ENCODE measurements at regions not wholly inside any gene's neighbourhood (a gene's known extent, or its start where the extent isn't known, plus 50 kb on each side); places are given as distances from the start of the nearest gene placed in this dataset.

- no peak for DNase-seq
Measured at GRCh38 chr18:78207942-78208341, 771.7 kb upstream of the SALL3 start.

DNA sequence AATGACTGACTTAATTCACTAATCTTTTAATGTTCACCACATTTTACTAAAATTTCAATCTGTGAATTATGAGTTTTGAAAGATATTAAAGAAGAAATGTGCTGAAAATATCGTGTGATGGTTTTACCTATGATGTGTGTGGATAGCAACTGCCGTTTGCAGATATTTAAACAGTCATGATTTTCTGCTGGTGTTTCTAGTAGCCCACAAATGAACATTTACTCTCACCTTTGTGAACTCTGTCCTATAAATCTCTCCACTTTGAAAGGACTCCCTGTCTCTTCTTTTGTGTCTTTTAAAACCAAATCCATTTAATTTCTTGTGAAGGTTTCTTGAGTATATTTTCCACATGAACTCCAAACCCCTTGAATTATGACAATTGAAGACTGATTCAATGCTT lies 771.2 kb upstream of the SALL3 start:
- no peak for DNase-seq

GRCh38 chr18:78213361-78213994 lies 766.1 kb upstream of the SALL3 start:
- DNase-seq, result no peak

DNA sequence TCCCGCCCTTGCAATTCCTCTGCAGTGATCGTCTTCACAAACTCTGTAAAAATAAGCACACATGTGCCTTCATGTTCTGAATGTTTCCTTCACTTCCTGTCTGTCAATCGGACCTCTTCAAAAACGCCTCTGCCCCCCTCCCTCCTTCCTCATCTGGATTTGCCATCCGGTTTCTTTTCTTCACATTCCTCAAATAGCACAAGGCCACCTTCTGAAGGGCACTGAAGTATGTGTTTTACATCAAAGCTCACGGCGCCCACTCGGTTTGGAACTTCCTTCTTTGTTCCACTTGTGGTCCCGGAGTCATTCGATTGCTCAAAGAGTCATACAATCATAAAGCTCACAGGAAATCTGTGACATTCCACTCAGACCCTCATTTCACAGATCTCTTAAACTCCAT lies 758.1 kb upstream of the SALL3 start:
- no peak for DNase-seq

- no peak for DNase-seq
Measured at GRCh38 chr18:78228974-78229373, 750.6 kb upstream of the SALL3 start.

DNA sequence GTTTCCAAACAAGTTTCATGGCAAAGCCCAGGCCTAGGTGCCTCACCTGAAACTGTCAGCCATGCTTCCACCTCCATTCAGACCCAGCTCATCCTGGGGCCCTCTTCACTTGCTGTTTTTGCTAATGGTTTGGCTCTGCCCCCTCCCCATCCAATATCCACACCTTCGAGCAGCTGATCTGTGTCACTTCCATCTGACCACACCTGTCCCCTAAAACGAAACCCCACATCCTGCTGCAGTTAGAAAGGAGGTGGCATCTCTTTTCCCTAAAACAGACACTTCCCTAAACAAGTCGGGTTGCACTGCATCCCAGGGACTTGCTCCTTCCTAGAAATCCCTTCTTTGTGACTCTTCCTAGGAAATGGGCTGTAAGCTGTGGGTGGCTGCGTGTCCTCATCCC lies 748.7 kb upstream of the SALL3 start:
- no peak for DNase-seq

DNA sequence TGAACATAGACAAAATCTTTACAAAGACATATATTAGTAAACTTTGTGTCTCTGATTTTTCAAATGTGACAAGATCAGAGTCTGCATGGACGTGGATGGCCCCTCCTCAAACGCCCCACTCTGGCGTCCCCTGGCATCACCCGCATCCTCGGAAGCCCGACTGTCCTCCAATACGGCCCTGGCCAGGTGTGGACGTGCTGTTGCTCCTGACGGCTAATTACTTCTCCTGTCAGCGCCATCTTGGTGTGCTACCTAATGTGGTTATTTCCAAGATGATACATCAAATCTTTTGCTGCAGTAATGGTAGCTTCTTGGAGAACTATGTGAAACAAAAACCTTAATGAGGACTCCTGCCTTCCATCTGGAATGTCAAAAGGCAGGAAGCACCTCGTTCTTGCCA lies 747.4 kb upstream of the SALL3 start:
- DNase-seq, result no peak

DNA sequence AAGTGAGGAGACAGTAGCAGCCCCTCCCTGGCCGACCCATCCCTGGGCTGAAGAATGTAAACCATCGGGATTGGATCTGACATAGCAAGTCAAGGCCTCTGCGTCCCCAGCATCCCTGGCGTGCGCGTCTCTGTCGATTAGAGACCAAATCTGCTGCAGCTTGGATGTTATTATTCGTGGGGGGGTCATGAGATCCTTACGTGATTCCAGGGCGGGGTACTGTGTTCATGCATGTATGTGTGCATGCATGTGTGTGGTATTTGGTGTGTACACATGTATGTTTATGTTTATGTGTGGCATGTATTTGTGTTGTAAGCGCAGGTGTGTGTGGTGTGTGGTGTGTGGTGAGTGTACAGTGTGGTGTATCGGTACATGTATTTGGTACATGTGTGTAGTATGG lies 741.8 kb upstream of the SALL3 start:
- no peak for DNase-seq

GRCh38 chr18:78238404-78239089 lies 741.1 kb upstream of the SALL3 start:
- no peak for DNase-seq

GRCh38 chr18:78239090-78239457 lies 740.5 kb upstream of the SALL3 start:
- DNase-seq, result no peak

- no peak for DNase-seq
Measured at GRCh38 chr18:78240101-78240500, 739.5 kb upstream of the SALL3 start.

DNA sequence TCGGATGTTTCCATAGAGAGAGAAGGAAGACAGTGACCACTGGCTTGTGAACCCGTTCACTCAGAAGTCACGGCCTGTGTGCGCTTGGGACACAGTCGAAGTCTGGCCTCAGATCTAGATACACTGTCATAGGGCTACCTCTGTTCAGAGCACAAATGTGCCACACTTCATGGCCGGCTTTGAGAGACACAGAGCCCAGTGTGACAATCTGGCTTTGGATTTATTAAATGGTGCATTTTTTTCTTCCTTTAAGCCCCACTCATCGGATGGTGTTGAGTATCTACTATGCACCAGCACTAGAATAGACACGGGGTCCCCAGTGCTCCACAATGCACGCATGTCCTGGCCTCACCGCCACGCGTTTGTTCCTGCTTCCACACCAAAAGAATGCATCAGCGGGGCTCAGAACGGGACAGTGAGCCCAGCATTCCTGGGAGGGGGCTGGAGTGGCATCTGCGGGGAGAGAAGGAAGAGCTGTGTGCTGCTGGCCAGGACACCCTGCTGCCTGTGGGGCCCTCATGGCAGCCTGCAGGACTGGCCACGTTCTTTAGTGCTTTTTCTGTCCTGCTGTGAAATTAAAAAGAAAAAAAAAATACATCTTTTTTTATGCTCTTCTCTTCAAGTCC lies 738.9 kb upstream of the SALL3 start:
- no peak for DNase-seq

DNA sequence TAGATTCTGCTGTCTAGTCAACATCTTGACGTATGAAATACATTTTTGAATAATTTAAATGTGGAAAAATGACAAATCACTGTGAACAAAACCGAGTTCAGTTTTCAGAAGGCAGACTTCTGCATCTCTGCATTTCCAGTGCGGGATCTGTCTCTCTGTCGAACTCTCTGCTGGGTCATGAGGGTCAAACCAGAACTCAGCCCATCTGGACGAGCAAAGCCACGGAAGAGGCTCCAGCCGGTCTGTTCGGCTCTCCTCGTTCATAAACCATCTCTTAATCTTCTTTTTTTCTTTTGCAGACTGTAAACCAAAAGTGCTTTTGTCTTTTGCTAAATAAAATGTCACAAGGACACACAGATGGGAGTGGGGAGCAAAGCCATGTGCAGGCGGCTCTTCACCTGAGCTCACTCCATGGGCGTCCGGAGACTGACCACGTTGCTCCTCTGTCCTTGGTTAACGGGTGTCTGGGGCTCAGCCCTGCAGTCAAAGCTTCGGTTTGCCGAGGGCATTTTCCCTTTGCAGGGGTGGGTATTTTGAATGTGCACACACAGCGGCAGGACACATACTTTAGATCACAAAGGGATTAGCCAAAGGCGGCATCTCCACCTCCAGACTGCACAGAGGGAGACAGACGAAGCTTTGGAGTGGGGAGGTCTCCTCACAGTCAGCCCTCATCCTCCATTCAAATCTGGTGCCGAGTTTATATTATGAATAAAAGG lies 737.9 kb upstream of the SALL3 start:
- no peak for DNase-seq

- no peak for DNase-seq
Measured at GRCh38 chr18:78242254-78242643, 737.4 kb upstream of the SALL3 start.

- DNase-seq, result peak; percentile 72
Measured at GRCh38 chr18:78242806-78243205, 736.8 kb upstream of the SALL3 start.

GRCh38 chr18:78244779-78245178 lies 734.8 kb upstream of the SALL3 start:
- DNase-seq, result no peak

DNA sequence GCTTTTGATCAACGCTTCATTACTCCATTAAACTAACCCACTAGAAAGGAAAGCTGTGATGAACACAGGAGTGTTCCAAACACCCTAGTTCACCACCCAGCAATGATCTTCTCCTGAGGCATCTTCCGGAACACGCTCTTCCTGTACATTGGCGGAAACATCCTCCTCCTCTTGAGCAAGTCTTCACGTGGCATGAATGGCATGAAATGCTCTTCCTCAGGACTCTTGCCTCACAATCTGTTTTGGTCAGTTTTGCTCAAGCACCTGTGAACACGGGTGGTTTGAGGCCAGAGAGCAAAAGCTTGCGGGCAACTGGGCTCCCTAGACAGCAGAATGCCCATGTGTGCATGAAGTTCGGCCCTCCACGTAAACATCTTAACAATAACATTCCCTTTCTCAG lies 734.2 kb upstream of the SALL3 start:
- no peak for DNase-seq

DNA sequence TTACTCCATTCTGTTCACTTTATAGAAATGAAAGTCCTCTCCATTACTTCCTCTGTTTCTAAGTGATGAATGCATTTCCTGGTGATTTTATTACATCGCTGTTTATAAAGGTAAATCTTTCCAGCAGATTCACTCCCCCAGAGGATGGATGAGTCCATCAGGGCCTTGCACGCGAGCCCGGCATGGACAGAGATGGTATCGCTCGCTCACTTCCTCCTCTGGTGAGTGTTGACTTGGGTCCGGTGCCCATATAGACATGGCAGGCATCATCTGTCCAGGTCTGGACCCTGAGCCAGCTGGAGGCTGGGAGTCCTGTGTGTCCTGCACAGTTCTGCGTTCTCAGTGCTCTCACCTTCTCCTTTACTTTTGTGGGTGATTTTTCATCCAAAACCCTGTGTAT lies 733.6 kb upstream of the SALL3 start:
- DNase-seq, result peak; percentile 47

DNA sequence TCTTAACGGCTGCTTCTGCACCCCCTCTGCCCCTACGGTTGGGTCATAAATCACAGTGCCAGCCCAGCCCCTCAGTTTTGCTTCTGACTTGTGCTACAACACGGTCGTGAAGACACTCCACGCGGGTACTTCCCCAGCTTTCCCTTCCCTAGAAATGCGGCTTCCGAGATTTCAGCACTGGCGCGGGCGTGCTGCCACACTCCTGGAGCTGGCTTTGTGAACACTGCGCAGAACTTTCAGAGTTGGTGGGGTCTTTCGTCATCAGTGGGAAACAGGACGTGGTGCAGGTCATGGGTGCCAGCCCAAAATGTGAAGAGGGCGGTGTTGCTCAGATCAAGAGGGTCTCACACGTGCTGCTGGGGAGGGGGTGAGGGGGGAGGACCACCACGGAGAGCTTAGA lies 733.0 kb upstream of the SALL3 start:
- no peak for DNase-seq

DNA sequence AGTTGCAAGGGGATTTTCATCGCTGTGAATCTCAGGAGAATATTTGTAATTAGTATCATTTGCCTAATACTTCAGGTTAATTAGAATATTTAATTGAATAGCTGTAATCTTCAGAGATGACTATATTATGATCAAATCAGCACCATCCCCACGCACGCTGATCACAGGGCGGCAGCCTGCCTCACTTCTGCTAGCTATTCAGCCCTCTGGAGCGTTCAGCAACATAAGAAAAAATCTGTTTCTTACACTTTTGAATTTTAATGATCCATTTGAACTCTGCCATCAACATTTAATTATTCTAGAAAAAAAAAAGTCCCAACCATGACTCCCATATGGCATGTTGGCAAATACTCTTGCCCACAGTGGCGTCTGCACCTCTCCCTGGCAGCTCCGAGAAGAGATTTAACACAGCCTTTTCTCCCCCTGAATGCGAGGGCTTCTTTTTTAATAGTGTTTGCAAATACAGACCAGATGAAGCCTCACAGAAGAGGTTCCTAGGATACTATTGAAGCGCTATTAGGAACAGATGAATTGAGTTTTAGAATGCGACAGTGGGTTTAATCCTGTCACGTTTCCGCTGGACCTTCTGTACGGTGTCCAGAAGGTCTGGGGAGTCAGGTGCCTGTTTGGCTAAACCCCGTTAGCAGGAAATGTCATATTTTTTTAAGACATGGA lies 731.9 kb upstream of the SALL3 start:
- no peak for DNase-seq

DNA sequence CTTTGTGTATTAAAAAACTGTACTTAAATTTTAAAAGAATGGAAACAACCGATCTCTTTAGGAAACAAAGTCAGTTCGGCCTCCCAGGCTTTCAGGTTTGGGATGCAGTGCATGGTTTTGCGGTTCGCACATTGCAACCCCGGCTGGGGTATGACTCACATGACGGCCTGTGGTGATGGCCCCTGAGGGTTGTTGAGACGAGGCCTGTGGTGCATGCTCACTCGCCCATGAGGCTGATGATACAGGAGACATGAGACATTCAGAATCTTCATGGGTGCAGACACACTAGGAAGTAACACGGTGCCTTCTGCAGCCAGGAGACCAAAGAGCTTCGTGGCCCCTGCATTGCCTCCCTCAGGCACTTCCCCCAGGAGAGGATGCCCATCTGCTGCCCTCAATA lies 724.6 kb upstream of the SALL3 start:
- DNase-seq, result no peak

DNA sequence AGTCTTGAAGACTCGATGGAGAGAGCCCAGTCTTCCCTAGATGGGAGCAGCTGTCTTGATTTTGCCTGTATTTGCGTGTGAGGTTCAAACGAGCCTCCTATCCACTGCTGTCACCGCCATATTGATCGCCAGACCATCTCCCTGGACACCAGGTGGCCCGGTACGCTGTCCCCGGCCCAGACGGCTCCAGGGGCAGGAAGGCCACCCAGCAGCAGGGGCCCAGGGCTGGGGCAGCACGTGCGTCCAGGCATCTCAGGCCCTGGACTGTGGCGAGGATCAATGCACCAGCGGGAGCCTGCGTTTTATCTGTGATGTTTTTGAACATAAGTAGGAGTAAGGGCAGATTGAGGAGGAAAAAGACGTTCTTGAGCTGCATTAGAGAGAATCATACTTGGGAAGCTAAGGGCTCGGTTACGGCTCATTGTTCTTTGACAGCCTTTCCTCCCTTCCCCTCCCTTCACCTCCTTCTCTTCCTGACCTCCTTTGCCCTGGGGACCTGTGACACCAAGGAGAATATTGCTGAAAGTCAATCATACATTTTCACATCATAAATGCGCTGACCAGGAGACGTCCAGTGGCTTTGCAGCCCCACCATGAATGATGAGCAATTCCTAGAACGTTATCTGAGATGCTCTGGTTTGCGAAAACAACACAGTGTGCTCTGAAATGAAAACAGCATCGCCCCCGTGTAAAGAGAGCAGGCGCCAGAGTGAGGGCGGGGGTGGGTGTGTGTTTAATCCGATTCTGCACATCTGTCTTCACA lies 711.2 kb upstream of the SALL3 start:
- peak; percentile 65 for DNase-seq

Measured in renal pelvis (tissue), 1 donor.